ENCODE measurements at regions not wholly inside any gene's neighbourhood (a gene's known extent, or its start where the extent isn't known, plus 50 kb on each side); places are given as distances from the start of the nearest gene placed in this dataset.

DNA sequence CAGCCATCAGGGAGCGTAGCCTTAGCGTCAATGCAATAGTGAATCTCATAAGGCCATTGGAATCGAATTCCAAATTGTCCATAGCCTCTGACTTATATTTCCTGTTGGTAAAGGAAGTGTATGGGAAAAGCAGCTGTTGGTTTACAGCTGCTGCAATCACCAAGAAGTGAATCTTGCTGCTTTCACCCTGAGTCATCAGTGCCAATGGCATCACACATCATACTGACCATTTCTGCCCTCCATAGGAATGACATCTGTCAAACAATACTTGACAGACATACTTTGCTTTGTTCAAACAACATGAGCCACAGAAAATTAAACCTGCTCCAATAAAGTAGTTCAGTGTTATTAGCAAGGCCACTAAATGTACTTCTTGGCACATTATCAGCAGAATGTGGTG, 111.2 kb upstream of the KLHL29 start:
- no peak for DNase-seq
- no peak overlapping the region for H4K8ac ChIP-seq (ENCODE audit: low read depth in 2 of 2, low read length in 2 of 2)
- no peak overlapping the region for H3K27ac ChIP-seq (ENCODE audit: insufficient read depth, low read length)

More for the DNA sequence above, 111.2 kb upstream of the KLHL29 start:
- no peaks in the 10 kb centered on the region for H3K9me3 ChIP-seq (ENCODE audit: control insufficient read depth, insufficient read depth, low read length)
- BruUV-seq (replicated peaks): no TSS peak
- no peak overlapping the region for H2BK120ac ChIP-seq (ENCODE audit: low read depth, low read length)
- TF ChIP-seq, protein P1, sequence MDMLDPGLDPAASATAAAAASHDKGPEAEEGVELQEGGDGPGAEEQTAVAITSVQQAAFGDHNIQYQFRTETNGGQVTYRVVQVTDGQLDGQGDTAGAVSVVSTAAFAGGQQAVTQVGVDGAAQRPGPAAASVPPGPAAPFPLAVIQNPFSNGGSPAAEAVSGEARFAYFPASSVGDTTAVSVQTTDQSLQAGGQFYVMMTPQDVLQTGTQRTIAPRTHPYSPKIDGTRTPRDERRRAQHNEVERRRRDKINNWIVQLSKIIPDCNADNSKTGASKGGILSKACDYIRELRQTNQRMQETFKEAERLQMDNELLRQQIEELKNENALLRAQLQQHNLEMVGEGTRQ (IDR thresholded peaks at IDR 0.05; ENCODE audit: low read depth, low read length): no peak
- TF ChIP-seq RFX5 (IDR thresholded peaks at IDR 0.05; ENCODE audit: low read depth, low read length): no peak
- no peak for TF ChIP-seq BHLHE40 (IDR thresholded peaks at IDR 0.05; ENCODE audit: low read depth, low read length)
- no peak for TF ChIP-seq SMC3 (IDR thresholded peaks at IDR 0.05; ENCODE audit: low read depth, low read length)
- no peak for TF ChIP-seq RCOR1 (IDR thresholded peaks at IDR 0.05; ENCODE audit: insufficient replicate concordance, low read length)
- no peak for TF ChIP-seq FOS (IDR thresholded peaks at IDR 0.05; ENCODE audit: low read depth, low read length)
- TF ChIP-seq, protein P2, sequence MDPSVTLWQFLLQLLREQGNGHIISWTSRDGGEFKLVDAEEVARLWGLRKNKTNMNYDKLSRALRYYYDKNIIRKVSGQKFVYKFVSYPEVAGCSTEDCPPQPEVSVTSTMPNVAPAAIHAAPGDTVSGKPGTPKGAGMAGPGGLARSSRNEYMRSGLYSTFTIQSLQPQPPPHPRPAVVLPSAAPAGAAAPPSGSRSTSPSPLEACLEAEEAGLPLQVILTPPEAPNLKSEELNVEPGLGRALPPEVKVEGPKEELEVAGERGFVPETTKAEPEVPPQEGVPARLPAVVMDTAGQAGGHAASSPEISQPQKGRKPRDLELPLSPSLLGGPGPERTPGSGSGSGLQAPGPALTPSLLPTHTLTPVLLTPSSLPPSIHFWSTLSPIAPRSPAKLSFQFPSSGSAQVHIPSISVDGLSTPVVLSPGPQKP (IDR thresholded peaks at IDR 0.05; ENCODE audit: borderline replicate concordance, low read depth, low read length): no peak
- TF ChIP-seq MXI1 (IDR thresholded peaks at IDR 0.05; ENCODE audit: borderline replicate concordance, low read depth, low read length): no peak
- no peak for TF ChIP-seq POLR2A (IDR thresholded peaks at IDR 0.05; ENCODE audit: low read depth, low read length)
- no peak for TF ChIP-seq CEBPB (IDR thresholded peaks at IDR 0.05; ENCODE audit: low read depth, low read length)
- TF ChIP-seq, protein P3, sequence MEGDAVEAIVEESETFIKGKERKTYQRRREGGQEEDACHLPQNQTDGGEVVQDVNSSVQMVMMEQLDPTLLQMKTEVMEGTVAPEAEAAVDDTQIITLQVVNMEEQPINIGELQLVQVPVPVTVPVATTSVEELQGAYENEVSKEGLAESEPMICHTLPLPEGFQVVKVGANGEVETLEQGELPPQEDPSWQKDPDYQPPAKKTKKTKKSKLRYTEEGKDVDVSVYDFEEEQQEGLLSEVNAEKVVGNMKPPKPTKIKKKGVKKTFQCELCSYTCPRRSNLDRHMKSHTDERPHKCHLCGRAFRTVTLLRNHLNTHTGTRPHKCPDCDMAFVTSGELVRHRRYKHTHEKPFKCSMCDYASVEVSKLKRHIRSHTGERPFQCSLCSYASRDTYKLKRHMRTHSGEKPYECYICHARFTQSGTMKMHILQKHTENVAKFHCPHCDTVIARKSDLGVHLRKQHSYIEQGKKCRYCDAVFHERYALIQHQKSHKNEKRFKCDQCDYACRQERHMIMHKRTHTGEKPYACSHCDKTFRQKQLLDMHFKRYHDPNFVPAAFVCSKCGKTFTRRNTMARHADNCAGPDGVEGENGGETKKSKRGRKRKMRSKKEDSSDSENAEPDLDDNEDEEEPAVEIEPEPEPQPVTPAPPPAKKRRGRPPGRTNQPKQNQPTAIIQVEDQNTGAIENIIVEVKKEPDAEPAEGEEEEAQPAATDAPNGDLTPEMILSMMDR (conservative IDR thresholded peaks at IDR 0.05; ENCODE audit: low read depth, low read length): no peak
- no peak for TF ChIP-seq MAFK (IDR thresholded peaks at IDR 0.05; ENCODE audit: low read depth, low read length)
- no peak for TF ChIP-seq MAZ (IDR thresholded peaks at IDR 0.05; ENCODE audit: borderline replicate concordance, low read depth, low read length)
- no peak for TF ChIP-seq RAD21 (IDR thresholded peaks at IDR 0.05; ENCODE audit: low read length)
- no peak for TF ChIP-seq NFE2L2 (IDR thresholded peaks at IDR 0.05; ENCODE audit: low read depth, low read length)
- no peak for TF ChIP-seq CHD1 (IDR thresholded peaks at IDR 0.05; ENCODE audit: low read depth, low read length)
- H4K5ac ChIP-seq (ENCODE audit: low read depth, low read length): no peak overlapping the region
- H2AK5ac ChIP-seq (ENCODE audit: low read depth, low read length): no peak overlapping the region
- no peak overlapping the region for H3K18ac ChIP-seq (ENCODE audit: low read depth, low read length)
- H4K20me1 ChIP-seq (ENCODE audit: insufficient read depth, low read length): no peaks in the 10 kb centered on the region
- no peaks in the 10 kb centered on the region for H3K36me3 ChIP-seq (ENCODE audit: control insufficient read depth, insufficient read depth, low read length)
- H2BK5ac ChIP-seq (ENCODE audit: low read depth, low read length, poor library complexity, severe bottlenecking): no peak overlapping the region
- H2AFZ ChIP-seq (replicated peaks; ENCODE audit: low read length, poor library complexity): no peak overlapping the region
- no peak overlapping the region for H3K4me3 ChIP-seq (ENCODE audit: insufficient read depth, low read depth, low read length)
- ATAC-seq (ENCODE audit: low read depth): no peak
- H2AK9ac ChIP-seq (replicated peaks; ENCODE audit: low read depth, low read length, poor library complexity): no peak overlapping the region
- H3K9me1 ChIP-seq (ENCODE audit: insufficient read depth, low read length): no peaks in the 10 kb centered on the region
- H3K4ac ChIP-seq (ENCODE audit: low read depth, low read length): no peak overlapping the region
- H3K27me3 ChIP-seq (ENCODE audit: control insufficient read depth, insufficient read depth, low read length): peaks cover under 1% of the 10 kb centered on the region; the same call in 1 of the 2 replicates
- ChIA-PET CTCF (no interaction called here), POLR2A (ENCODE audit: unreplicated experiment) (no interaction called here)
- no peak overlapping the region for H3K9ac ChIP-seq (ENCODE audit: low read depth, low read length)
- intact Hi-C loops (cut with micrococcal nuclease): no loop called here
- H3K14ac ChIP-seq (replicated peaks; ENCODE audit: low read depth, low read length): no peak overlapping the region
- no peaks in the 10 kb centered on the region for H3K79me1 ChIP-seq (ENCODE audit: low read depth in 1 of 2, low read length in 2 of 2)
- in situ Hi-C loops (cut with MboI; ENCODE audit: low sequenced_read_pairs): no loop called here
- no peak overlapping the region for H3K56ac ChIP-seq (ENCODE audit: extremely low read depth, insufficient read depth, low read length)
- H2BK20ac ChIP-seq (ENCODE audit: low read depth, low read length): no peak overlapping the region
- no peak overlapping the region for H4K91ac ChIP-seq (ENCODE audit: insufficient read depth, low read depth, low read length)
- H3K23ac ChIP-seq (ENCODE audit: low read depth, low read length): no peak overlapping the region
- H3K4me2 ChIP-seq (ENCODE audit: low read depth, low read length): no peak overlapping the region
- dilution Hi-C loops (cut with HindIII; ENCODE audit: low sequenced_read_pairs, unreplicated experiment): no loop called here
- H3K4me1 ChIP-seq (ENCODE audit: control insufficient read depth, insufficient read depth, low read length): no peaks in the 10 kb centered on the region
- no peak overlapping the region for H2BK15ac ChIP-seq (ENCODE audit: low read depth, low read length)
- no CpG with 5 or more reads among the region's 3 CpGs for WGBS, 2 experiments (ENCODE audit: extremely low coverage in 2 of 2, insufficient read length in 1 of 2)

Data from IMR-90 (cell line).